H1 (cell line): ENCODE measurements at regions not wholly inside any gene's neighbourhood (a gene's known extent, or its start where the extent isn't known, plus 50 kb on each side); places are given as distances from the start of the nearest gene placed in this dataset.

Source experiments
- EGR1 ChIP-seq: IDR thresholded peaks from 2 replicates; pipeline ENCODE4 v1.6.1; 2011; ENCODE audit warnings: low read depth, low read length, borderline replicate concordance
- POLR2AphosphoS5 ChIP-seq: IDR thresholded peaks from 2 replicates; pipeline ENCODE4 v1.6.1; 2011; ENCODE audit warnings: low read depth, low read length
- SIN3A ChIP-seq, 2 experiments: IDR thresholded peaks in 1 of 2; conservative IDR thresholded peaks in 1 of 2; 2 replicates each; pipeline ENCODE4 v1.6.1; 2011 to 2012; ENCODE audit warnings: low read length in 2 of 2, improper control_type of control experiment in 1 of 2, low read depth in 1 of 2, mild to moderate bottlenecking in 1 of 2
- SUZ12 ChIP-seq: fragments of 200-600 bp; sonication (generic); IDR thresholded peaks from 2 replicates; pipeline ENCODE4 v1.6.1; 2012; ENCODE audit warnings: mild to moderate bottlenecking, inconsistent platforms, low read length, moderate library complexity, mixed read lengths

DNA sequence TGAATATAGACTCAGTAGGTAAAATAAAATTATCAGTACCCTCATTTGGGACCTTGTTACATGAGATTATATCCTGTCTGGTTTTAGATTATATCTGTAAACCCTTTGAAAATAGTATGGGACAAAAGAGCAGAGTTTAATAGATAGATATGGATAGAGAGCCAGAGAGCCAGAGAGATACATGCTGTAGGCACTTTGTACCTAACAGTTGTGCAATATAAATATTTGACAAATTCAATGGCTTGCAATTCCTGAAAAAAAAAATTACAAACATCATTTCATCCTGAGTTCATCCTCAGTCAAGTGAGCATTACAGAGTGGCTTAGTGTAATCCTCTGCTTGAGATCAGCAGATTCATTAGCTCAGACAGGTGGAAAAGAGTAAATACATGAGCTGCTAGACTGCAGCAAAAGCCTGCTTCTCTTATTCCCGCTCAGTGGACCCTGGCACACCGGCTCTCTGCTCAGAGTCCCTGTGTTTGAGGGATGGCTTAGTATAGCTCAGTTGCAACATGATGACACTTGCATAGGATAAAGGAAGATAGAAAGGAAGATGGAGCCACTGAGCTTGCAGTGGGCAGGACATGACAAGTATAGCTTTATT lies 931.6 kb upstream of the GOT2 start:
- TF ChIP-seq POLR2AphosphoS5 (no peak), EGR1 (no peak), SUZ12 (no peak), SIN3A (conservative IDR thresholded peaks at IDR 0.05 in 1 of 2, IDR thresholded peaks at IDR 0.05 in 1 of 2; ENCODE audit: low read depth in 1 of 2, low read length in 2 of 2) (no peak)
